HG03520 (cell line): ENCODE measurements at regions not wholly inside any gene's neighbourhood (a gene's known extent, or its start where the extent isn't known, plus 50 kb on each side); places are given as distances from the start of the nearest gene placed in this dataset.
"Not testable (repeated sequence)": the region's sequence is repeated elsewhere in the genome, so short reads cannot be mapped to it uniquely, and the experiment has no call there.

ENCODE experiments used
- ATAC-seq: cut with Tn5 transposase; IDR thresholded peaks from one replicate; pipeline ENCODE4 v1.9.1; 2021; ENCODE audit warnings: mild to moderate bottlenecking, moderate library complexity; ENCODE audit not compliant: unreplicated experiment

GRCh38 chr18:71294201-71294600 is 1005.4 kb downstream of the SOCS6 start:
- ATAC-seq: not testable (repeated sequence)

GRCh38 chr18:71293322-71293721 is 1004.5 kb downstream of the SOCS6 start:
- ATAC-seq: no peak

- no peak for ATAC-seq
These were observed 998.4 kb downstream of the SOCS6 start for GRCh38 chr18:71287268-71287667.

- no peak for ATAC-seq
These were observed 963.6 kb downstream of the SOCS6 start for GRCh38 chr18:71252351-71252865.

- no peak for ATAC-seq
These were observed 961.3 kb downstream of the SOCS6 start for GRCh38 chr18:71250191-71250590.

- no peak for ATAC-seq
These were observed 960.9 kb downstream of the SOCS6 start for GRCh38 chr18:71249791-71250190.

- no peak for ATAC-seq
These were observed 954.1 kb downstream of the SOCS6 start for GRCh38 chr18:71242981-71243380.

GRCh38 chr18:71238974-71239624 is 950.3 kb downstream of the SOCS6 start:
- ATAC-seq: no peak

GRCh38 chr18:71237641-71238040 is 948.8 kb downstream of the SOCS6 start:
- ATAC-seq: no peak

- ATAC-seq: no peak
These were observed 944.3 kb downstream of the SOCS6 start for GRCh38 chr18:71233177-71233576.

GRCh38 chr18:71223486-71223885 is 934.6 kb downstream of the SOCS6 start:
- no peak for ATAC-seq

GRCh38 chr18:71221405-71221804 is 932.6 kb downstream of the SOCS6 start:
- no peak for ATAC-seq

GRCh38 chr18:71212739-71213138 is 923.9 kb downstream of the SOCS6 start:
- ATAC-seq: not testable (repeated sequence)

GRCh38 chr18:71212222-71212621 is 923.4 kb downstream of the SOCS6 start:
- no peak for ATAC-seq

GRCh38 chr18:71209944-71210343 is 921.1 kb downstream of the SOCS6 start:
- no peak for ATAC-seq

GRCh38 chr18:71194438-71194837 is 905.6 kb downstream of the SOCS6 start:
- no peak for ATAC-seq

GRCh38 chr18:71189581-71189980 is 900.7 kb downstream of the SOCS6 start:
- ATAC-seq: no peak

- no peak for ATAC-seq
These were observed 879.8 kb downstream of the SOCS6 start for GRCh38 chr18:71168557-71169145.

GRCh38 chr18:71136487-71136886 is 847.6 kb downstream of the SOCS6 start:
- ATAC-seq: no peak

GRCh38 chr18:71134122-71134521 is 845.3 kb downstream of the SOCS6 start:
- no peak for ATAC-seq

- no peak for ATAC-seq
These were observed 843.1 kb downstream of the SOCS6 start for GRCh38 chr18:71131918-71132317.

- no peak for ATAC-seq
These were observed 841.5 kb downstream of the SOCS6 start for GRCh38 chr18:71130351-71130750.

- ATAC-seq: no peak
These were observed 836.7 kb downstream of the SOCS6 start for GRCh38 chr18:71125581-71125980.
